Astrocyte of the cerebellum (primary cell): ENCODE measurements at regions not wholly inside any gene's neighbourhood (a gene's known extent, or its start where the extent isn't known, plus 50 kb on each side); places are given as distances from the start of the nearest gene placed in this dataset.

Experiments used
- DNase-seq: peaks from one replicate; pipeline ENCODE4 v3.0.0-alpha.2; 2011; ENCODE audit warnings: low read depth
- H3K4me3 ChIP-seq: 2 replicates; pipeline ENCODE4 v1.5.1; 2011; ENCODE audit warnings: mild to moderate bottlenecking, low read depth, low read length, moderate library complexity
- in situ Hi-C: cut with HindIII; loops from 2 replicates; pipeline ENCODE4 v1.10.0; 2017; ENCODE audit warnings: low sequenced_read_pairs
- TF ChIP-seq, protein P1 (sequence below): IDR thresholded peaks from 2 replicates; pipeline ENCODE4 v1.5.1; 2012; ENCODE audit warnings: low read length, low read depth, moderate library complexity, mild to moderate bottlenecking; ENCODE audit errors: missing control alignments

GRCh38 chr2:139628931-139629330, 848.7 kb upstream of the NXPH2 start:
- in situ Hi-C loops, result no loop called here
- H3K4me3 ChIP-seq, result no peak overlapping the region
- no peak for DNase-seq
- TF ChIP-seq, protein P1, sequence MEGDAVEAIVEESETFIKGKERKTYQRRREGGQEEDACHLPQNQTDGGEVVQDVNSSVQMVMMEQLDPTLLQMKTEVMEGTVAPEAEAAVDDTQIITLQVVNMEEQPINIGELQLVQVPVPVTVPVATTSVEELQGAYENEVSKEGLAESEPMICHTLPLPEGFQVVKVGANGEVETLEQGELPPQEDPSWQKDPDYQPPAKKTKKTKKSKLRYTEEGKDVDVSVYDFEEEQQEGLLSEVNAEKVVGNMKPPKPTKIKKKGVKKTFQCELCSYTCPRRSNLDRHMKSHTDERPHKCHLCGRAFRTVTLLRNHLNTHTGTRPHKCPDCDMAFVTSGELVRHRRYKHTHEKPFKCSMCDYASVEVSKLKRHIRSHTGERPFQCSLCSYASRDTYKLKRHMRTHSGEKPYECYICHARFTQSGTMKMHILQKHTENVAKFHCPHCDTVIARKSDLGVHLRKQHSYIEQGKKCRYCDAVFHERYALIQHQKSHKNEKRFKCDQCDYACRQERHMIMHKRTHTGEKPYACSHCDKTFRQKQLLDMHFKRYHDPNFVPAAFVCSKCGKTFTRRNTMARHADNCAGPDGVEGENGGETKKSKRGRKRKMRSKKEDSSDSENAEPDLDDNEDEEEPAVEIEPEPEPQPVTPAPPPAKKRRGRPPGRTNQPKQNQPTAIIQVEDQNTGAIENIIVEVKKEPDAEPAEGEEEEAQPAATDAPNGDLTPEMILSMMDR, result no peak

- no peak for DNase-seq
- in situ Hi-C loops, result no loop called here
Measured at GRCh38 chr2:139626128-139626527, 845.9 kb upstream of the NXPH2 start.

DNA sequence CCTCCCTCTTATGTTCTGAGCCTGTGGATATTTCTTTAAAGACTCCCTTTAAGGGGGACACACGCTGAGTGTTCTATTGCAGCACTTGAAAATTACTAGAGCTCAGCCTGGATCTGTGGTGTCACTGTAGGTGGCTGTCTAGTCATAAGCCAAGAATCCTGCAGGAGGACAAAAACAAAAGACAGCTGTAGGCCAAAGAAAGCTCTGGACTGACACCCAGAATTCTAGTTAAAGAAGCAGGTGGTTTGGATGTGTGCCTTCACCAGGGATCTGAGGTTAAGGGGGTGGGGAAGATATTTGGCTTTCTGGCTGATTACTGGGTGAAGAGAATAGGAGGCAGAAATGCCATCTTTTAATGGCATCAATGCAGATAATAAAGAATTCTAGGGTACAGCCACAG, 842.5 kb upstream of the NXPH2 start:
- in situ Hi-C loops, result no loop called here
- DNase-seq, result no peak
- TF ChIP-seq, protein P1, result no peak
- H3K4me3 ChIP-seq, result no peak overlapping the region

More at GRCh38 chr2:139626128-139626527, 845.9 kb upstream of the NXPH2 start:
- H3K4me3 ChIP-seq, result no peak overlapping the region
- TF ChIP-seq, protein P1, result no peak

DNA sequence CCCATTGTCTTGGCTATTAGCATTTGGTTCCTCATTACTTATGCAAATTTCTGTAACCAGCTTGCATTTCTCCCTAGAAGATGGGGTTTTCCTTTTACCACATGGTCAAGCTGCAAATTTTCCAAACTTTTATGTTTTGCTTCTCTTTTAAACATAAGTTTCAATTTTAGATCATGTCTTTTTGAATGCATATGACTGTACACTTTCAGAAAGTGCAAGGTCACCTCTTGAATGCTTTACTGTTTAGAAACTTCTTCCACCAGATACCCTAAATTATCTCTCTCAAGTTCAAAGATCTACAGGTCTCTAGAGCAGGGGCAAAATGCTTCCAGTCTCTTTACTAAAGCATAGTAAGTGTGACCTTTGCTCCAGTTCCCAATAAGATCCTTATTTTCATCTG, 837.6 kb upstream of the NXPH2 start:
- in situ Hi-C loops, result no loop called here
- no peak for DNase-seq
- TF ChIP-seq, protein P1, result no peak
- H3K4me3 ChIP-seq, result no peak overlapping the region

DNA sequence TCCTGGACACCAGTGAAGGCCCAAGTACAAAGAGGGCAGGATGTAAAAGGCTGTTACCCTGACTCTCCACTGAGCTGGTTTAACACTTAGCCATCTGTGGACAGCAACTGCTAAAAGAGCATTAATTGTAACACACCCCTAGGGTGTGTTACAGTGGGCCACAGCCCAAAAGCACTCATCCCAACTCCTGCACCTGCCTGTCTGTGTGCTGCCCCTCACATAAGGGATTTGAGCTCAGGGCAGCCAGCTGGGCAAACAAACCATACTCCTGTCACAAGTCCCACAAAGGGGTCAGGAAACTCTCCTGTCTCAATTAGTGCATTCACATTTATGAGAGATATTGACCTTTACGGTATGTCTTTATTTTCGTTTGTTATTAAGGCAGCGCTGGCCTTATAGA, 833.1 kb upstream of the NXPH2 start:
- no peak for DNase-seq
- H3K4me3 ChIP-seq, result no peak overlapping the region
- in situ Hi-C loops, result no loop called here
- TF ChIP-seq, protein P1, result no peak

DNA sequence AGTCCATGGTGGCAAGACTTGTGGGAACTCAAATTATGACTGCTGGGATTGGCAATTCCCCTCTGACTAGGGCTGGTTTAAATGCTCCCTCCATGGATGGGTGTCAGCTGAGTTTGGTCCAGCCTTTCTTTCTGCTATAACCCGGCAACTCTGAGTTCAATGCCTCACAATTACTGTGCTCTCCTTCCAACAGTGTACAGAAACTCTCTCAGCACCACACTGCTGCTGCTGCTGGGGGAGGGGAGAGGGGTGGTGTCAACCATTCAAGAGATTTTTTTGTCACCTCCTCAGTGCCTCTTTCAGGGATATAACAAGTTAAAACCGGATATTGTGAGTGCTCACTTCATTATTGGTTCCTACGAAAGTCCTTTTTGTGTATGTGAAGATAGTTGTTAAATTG, 830.3 kb upstream of the NXPH2 start:
- TF ChIP-seq, protein P1, result no peak
- in situ Hi-C loops, result no loop called here

GRCh38 chr2:139609109-139609508, 828.9 kb upstream of the NXPH2 start:
- DNase-seq, result no peak
- in situ Hi-C loops, result no loop called here
- TF ChIP-seq, protein P1, result no peak
- no peak overlapping the region for H3K4me3 ChIP-seq

More for the DNA sequence above, 830.3 kb upstream of the NXPH2 start:
- no peak for DNase-seq
- no peak overlapping the region for H3K4me3 ChIP-seq
